HEK293 (cell line): ENCODE measurements at regions not wholly inside any gene's neighbourhood (a gene's known extent, or its start where the extent isn't known, plus 50 kb on each side); places are given as distances from the start of the nearest gene placed in this dataset.

Experiments
- CTCF ChIA-PET: fragments of 350-600 bp; formaldehyde crosslinking; extraction: SDS; loops from one replicate; lab custom pipeline; 2021; ENCODE audit warnings: antibody characterized with exemption; lab: Yijun Ruan, JAX
- POLR2A ChIA-PET: fragments of 300-600 bp; formaldehyde crosslinking; extraction: SDS; loops from one replicate; lab custom pipeline; 2020; ENCODE audit warnings: antibody characterized with exemption, inconsistent platforms; lab: Yijun Ruan, JAX
- H3K27ac ChIP-seq: fragments of 200-500 bp; sonication (Bioruptor generic); 2 replicates; pipeline ENCODE4 v1.5.1; 2014; ENCODE audit warnings: low read depth, low read length, control low read depth, inconsistent platforms; ENCODE audit errors: extremely low read depth
- H3K36me3 ChIP-seq, 2 experiments: fragments of 200-500 bp in 1 of 2; sonication (Bioruptor generic) in 1 of 2; 1 replicate in 1 of 2; 2 replicates in 1 of 2; pipeline ENCODE4 v1.5.1; 2014 to 2017; ENCODE audit warnings: inconsistent platforms in 2 of 2, low read length in 2 of 2; ENCODE audit not compliant: control insufficient read depth in 2 of 2, insufficient read depth in 1 of 2
- H3K4me1 ChIP-seq: fragments of 200-500 bp; sonication (Bioruptor generic); 2 replicates; pipeline ENCODE4 v1.5.1; 2014; ENCODE audit warnings: mild to moderate bottlenecking, low read length, inconsistent platforms; ENCODE audit not compliant: control insufficient read depth, insufficient read depth
- H3K4me3 ChIP-seq: 2 replicates; pipeline ENCODE4 v1.5.1; 2011; ENCODE audit warnings: low read depth, mild to moderate bottlenecking, control low read depth, low read length, moderate library complexity
- H3K9me3 ChIP-seq: fragments of 200-500 bp; sonication (Bioruptor generic); 2 replicates; pipeline ENCODE4 v1.5.1; 2014; ENCODE audit warnings: low read depth, low read length, inconsistent platforms; ENCODE audit not compliant: control insufficient read depth, insufficient read depth
- BCL11B ChIP-seq: fragments of 450-650 bp; formaldehyde crosslinking; IDR thresholded peaks from 2 replicates; pipeline ENCODE4 v1.5.1; 2016; ENCODE audit warnings: low read depth, missing biosample characterization, missing genetic modification characterization
- FEZF1 ChIP-seq: fragments of 450-650 bp; formaldehyde crosslinking; IDR thresholded peaks from 2 replicates; pipeline ENCODE4 v1.5.1; 2016; ENCODE audit warnings: missing biosample characterization, missing genetic modification characterization
- IKZF3 ChIP-seq: fragments of 450-650 bp; IDR thresholded peaks from 2 replicates; pipeline ENCODE4 v1.5.0; 2018; ENCODE audit warnings: missing biosample characterization, mild to moderate bottlenecking, missing genetic modification characterization, moderate library complexity
- REST ChIP-seq: fragments of 450-650 bp; formaldehyde crosslinking; IDR thresholded peaks from 2 replicates; pipeline ENCODE4 v1.5.1; 2016; ENCODE audit warnings: missing biosample characterization, missing genetic modification characterization
- TSHZ1 ChIP-seq: fragments of 450-650 bp; formaldehyde crosslinking; IDR thresholded peaks from 2 replicates; pipeline ENCODE4 v1.5.1; 2016; ENCODE audit warnings: missing biosample characterization, missing genetic modification characterization, borderline replicate concordance
- ZFP69B ChIP-seq: fragments of 450-650 bp; formaldehyde crosslinking; IDR thresholded peaks from 2 replicates; pipeline ENCODE4 v1.5.1; 2016; ENCODE audit warnings: missing biosample characterization, missing genetic modification characterization
- ZNF146 ChIP-seq: fragments of 450-650 bp; formaldehyde crosslinking; IDR thresholded peaks from 2 replicates; pipeline ENCODE4 v1.5.1; 2016; ENCODE audit warnings: missing biosample characterization, missing genetic modification characterization
- ZNF26 ChIP-seq: fragments of 450-650 bp; formaldehyde crosslinking; IDR thresholded peaks from 2 replicates; pipeline ENCODE4 v1.5.1; 2016; ENCODE audit warnings: missing biosample characterization, missing genetic modification characterization
- ZNF292 ChIP-seq: fragments of 450-650 bp; formaldehyde crosslinking; IDR thresholded peaks from 2 replicates; pipeline ENCODE4 v1.5.1; 2016; ENCODE audit warnings: low read depth, missing biosample characterization, missing genetic modification characterization, borderline replicate concordance
- ZNF514 ChIP-seq: fragments of 450-650 bp; formaldehyde crosslinking; IDR thresholded peaks from 2 replicates; pipeline ENCODE4 v1.5.1; 2016; ENCODE audit warnings: missing biosample characterization, missing genetic modification characterization
- ZNF549 ChIP-seq: fragments of 450-650 bp; IDR thresholded peaks from 2 replicates; pipeline ENCODE4 v1.5.1; 2018; ENCODE audit warnings: missing biosample characterization, missing genetic modification characterization, mild to moderate bottlenecking, inconsistent platforms, moderate library complexity
- ZNF596 ChIP-seq: fragments of 450-650 bp; IDR thresholded peaks from 2 replicates; pipeline ENCODE4 v1.5.0; 2018; ENCODE audit warnings: missing biosample characterization, mild to moderate bottlenecking, missing genetic modification characterization, moderate library complexity
- ZNF701 ChIP-seq: fragments of 450-650 bp; formaldehyde crosslinking; IDR thresholded peaks from 2 replicates; pipeline ENCODE4 v1.5.1; 2016; ENCODE audit warnings: missing biosample characterization, missing genetic modification characterization
- ZNF843 ChIP-seq: fragments of 450-650 bp; formaldehyde crosslinking; IDR thresholded peaks from 2 replicates; pipeline ENCODE4 v1.5.1; 2016; ENCODE audit warnings: missing biosample characterization, missing genetic modification characterization

- no peaks in the 10 kb centered on the region for H3K9me3 ChIP-seq
- TF ChIP-seq REST (tag by site-specific recombination) (no peak), ZNF292 (no peak), ZNF514 (no peak), BCL11B (tag by site-specific recombination) (no peak), ZNF549 (tag by site-specific recombination) (no peak), ZNF843 (no peak)
- TF ChIP-seq, all 188 proteins: peak for 0
- no peak overlapping the region for H3K4me3 ChIP-seq
- CTCF ChIA-PET, result interaction anchor here (0.5 kb wide), 1 partner anchor 494 kb away, joined by 5 read pairs; no protein-coding TSS in a partner anchor
- H3K36me3 ChIP-seq, result no peaks in the 10 kb centered on the region
- H3K27ac ChIP-seq, result no peak overlapping the region
- H3K4me1 ChIP-seq, result no peaks in the 10 kb centered on the region
- POLR2A ChIA-PET, result no interaction called here
Observed at GRCh38 chr5:61609840-61610677, 278.0 kb downstream of the ZSWIM6 start.

GRCh38 chr5:61610678-61611024 lies 278.6 kb downstream of the ZSWIM6 start:
- ChIA-PET POLR2A (no interaction called here), CTCF (interaction anchor here (0.5 kb wide), 1 partner anchor 495 kb away, joined by 5 read pairs; no protein-coding TSS in a partner anchor)
- no peak overlapping the region for H3K4me3 ChIP-seq
- no peaks in the 10 kb centered on the region for H3K4me1 ChIP-seq
- H3K27ac ChIP-seq, result no peak overlapping the region
- TF ChIP-seq TSHZ1 (tag by site-specific recombination) (no peak), ZNF701 (no peak), ZNF146 (tag by site-specific recombination) (no peak), IKZF3 (tag by site-specific recombination) (no peak), ZFP69B (no peak), ZNF26 (no peak), ZNF596 (no peak), FEZF1 (no peak)
- no peaks in the 10 kb centered on the region for H3K36me3 ChIP-seq
- H3K9me3 ChIP-seq, result no peaks in the 10 kb centered on the region
